ENCODE measurements at regions not wholly inside any gene's neighbourhood (a gene's known extent, or its start where the extent isn't known, plus 50 kb on each side); places are given as distances from the start of the nearest gene placed in this dataset.
A peak's percentile ranks its signal among the peaks of the same experiment; 100 is the strongest.
"Not testable (repeated sequence)": the region's sequence is repeated elsewhere in the genome, so short reads cannot be mapped to it uniquely, and the experiment has no call there.

DNA sequence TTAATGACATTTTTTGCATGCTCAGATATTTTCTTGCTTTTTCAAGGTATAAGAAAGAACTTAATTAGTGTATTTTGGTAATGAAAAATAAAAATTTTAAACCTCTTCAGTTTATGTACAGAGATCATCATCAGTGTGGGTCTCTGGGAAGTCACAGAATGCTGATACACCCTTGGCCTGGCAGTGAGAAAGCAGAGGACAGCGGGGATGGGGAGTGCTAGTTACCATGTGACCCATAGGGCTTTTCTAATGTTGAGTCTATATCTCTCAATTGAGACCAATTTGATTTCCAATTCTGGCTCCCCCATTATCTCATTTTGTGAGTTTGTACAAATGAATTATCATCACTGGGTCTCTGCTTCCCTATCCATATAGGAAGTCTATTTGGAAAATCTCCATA lies 305.7 kb downstream of the CYRIA start:
- no peak for FAIRE-seq

DNA sequence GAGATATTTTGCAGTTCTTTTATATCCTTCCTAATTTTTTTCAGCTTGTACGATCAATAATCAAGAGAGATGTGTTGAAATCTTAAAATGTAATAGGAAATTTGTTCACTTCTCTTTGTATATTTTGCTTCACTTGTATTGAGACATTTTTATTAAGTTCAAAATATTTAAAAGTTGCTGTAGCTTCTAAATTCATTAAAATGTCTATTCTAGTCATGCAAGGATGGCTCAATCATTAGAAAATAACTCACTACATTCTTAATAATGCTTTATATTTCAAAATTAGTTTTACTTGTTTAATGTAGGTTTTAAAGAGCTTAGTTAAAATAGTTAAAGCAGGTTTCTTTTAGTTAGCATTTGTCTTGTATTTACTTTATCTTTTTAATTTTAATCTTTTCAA lies 308.4 kb downstream of the CYRIA start:
- peak; percentile 33 for FAIRE-seq

DNA sequence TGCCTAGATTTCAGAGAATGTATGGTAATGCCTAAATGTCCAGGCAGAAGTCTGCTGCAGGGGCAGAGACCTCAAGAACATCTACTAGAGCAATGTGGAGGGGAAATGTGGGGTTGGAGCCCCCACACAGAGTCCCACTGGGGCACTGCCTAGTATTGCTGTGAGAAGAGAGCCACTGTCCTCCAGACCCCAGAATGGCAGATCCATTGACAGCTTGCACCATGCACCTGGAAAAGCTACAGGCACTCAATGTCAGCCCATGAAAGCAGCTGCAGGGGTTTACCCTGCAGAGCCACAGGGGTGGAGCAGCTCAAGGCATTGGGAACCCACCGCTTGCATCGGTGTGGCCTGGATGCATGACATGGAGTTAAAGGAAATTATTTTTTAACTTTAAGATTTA lies 314.1 kb downstream of the CYRIA start:
- FAIRE-seq = no peak

- FAIRE-seq = no peak
These were observed 314.5 kb downstream of the CYRIA start for GRCh38 chr2:16351137-16351536.

- FAIRE-seq = no peak
These were observed 315.4 kb downstream of the CYRIA start for GRCh38 chr2:16350211-16350610.

GRCh38 chr2:16349811-16350210 lies 315.8 kb downstream of the CYRIA start:
- no peak for FAIRE-seq

DNA sequence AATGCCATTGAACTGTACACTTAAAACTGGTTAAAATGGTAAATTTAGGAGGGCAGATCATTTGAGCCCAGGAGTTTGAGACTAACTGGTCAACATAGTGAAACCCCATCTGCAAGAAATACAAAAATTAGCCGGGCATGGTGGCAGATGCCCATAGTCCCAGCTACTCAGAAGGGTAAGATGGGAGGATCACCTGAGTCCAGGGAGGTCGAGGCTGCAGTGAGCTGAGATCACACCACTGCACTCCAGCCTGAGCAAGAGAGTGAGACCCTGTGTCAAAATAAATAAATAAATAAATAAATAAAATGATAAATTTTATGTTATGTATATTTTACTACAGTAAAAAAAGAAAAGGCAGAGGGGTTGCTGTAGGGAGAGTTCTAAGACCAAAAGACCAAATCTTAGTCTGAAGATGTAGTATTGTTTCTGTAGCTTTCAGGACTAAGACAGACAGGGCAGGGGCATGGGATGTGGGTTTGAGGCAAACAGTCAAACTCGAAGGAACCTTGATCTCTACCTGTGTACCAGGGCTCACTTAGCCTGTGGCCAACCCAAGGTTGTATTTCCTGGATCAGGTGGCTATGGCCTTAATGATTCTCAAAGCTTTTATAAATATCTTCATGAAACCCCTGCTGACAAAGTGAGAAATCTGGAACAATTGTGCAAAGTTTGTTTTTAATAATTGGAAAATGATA lies 316.7 kb downstream of the CYRIA start:
- no peak for FAIRE-seq

DNA sequence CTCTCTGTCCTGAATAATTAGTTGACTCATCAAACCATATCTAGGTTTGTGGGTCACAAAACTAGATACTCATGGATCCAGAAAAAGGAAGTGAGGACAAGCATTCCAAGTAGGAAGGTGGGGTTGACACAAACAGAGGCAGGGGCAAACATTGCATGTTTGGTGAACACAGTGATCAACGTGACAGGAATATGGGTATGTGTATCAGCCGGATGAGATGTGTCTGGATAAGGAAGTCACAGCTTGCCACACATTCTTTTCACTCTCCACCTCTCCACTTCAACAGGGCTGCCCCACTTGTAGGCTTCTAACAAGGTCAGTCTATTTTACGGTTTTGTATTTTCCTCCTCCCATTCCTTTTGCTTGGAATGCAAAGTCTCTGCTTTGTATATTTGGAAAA lies 319.0 kb downstream of the CYRIA start:
- no peak for FAIRE-seq

- not testable (repeated sequence) for FAIRE-seq
These were observed 320.4 kb downstream of the CYRIA start for GRCh38 chr2:16345231-16345630.

DNA sequence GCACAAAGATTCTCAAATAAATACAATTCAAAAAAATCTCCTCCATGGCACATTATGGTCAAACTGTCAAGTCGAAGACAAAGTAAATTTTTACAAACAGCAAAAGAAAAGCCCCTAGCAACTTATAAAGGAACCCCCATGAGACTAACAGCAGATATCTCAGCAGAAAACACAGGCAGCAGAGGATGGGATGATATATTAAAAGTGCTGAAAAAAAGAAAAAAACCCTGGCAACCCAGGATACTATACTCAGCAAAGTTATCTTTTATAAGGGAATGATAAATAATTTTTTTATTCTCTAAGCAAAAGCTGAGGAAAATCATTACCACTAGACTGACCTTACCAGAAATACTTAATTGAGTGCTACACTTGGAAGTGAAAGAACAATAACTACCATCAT lies 326.4 kb downstream of the CYRIA start:
- FAIRE-seq = no peak

- FAIRE-seq = no peak
These were observed 327.6 kb downstream of the CYRIA start for GRCh38 chr2:16338026-16338425.

- no peak for FAIRE-seq
These were observed 328.7 kb downstream of the CYRIA start for GRCh38 chr2:16336916-16337315.

DNA sequence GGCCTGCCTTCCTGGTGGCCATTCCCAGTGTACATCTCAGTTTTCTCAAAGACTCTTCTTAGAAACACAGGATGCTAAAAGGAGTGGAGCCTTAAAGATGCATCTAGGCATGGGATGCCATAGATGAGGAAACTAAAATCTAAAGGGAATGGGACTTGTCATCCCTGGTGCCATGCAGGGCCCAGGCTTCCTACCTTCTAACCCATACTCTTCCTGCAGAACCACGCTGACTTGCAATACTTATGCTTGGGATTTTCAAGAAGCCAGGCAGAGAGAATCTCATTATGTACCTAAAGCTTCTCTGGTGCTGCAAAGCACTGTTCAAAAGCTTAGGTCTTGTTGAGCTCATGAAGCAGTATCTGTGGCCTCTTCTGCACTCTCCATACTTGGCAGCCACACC lies 329.1 kb downstream of the CYRIA start:
- no peak for FAIRE-seq

- no peak for FAIRE-seq
These were observed 329.7 kb downstream of the CYRIA start for GRCh38 chr2:16335947-16336346.

- no peak for FAIRE-seq
These were observed 330.1 kb downstream of the CYRIA start for GRCh38 chr2:16335604-16335930.

- FAIRE-seq = no peak
These were observed 330.6 kb downstream of the CYRIA start for GRCh38 chr2:16334886-16335603.

GRCh38 chr2:16334366-16334765 lies 331.3 kb downstream of the CYRIA start:
- no peak for FAIRE-seq

DNA sequence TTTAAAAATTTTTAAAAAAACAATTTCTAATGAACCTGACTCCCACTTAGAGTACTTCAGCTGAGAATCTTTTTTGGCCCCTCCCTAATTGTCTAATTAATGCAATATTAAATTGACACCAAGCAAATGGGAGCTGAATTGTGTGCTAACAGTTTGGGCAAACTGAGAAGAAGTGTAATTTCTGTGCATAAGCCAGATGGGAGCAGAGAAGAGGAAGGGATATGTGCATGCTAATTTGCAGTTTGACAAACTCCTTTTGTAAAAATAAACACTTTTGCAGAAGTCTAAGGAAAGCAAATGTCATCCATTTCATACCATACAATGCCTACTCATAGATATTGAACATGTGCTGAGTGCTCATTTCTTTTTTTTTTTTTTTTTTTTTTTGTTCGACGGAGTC lies 332.0 kb downstream of the CYRIA start:
- FAIRE-seq = no peak

DNA sequence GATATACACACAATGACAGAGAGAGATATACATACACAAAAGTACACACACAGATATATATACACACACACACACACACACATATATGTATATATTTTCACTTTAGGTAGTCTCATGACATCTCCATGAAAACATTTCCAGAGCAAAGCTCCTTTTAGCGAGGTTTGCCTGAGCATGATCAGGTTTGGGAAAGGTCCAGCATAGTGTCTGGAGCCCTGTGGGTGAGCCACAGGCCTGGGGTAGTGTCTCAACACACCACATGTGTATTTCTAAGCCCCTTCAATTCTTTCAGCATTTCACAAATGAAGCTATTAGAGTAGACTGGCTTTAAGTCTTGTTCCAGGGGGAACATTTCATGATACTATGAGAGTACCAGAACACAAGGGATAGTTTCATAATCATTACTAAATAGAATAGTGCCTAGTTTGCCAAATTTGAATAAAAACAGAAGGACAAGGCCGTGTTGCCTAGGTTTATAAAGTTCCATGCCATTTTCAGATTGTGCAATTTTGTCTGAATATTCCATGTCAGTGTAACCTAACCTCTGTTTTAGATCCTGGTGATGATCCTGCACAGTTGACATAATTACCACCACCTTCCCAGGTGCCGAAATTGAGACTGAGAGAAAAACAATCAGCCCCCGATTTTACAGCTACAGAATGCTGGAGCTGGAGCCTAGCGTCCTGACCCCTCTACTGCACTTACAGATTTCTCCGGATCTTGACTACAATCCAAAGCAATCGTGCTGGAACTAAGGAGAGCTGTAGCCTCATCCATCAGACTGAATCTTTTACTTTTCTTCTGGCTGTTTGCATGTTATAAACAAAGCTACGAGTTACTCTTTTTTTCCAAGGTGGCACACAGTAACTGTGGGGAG lies 332.7 kb downstream of the CYRIA start:
- FAIRE-seq = no peak

DNA sequence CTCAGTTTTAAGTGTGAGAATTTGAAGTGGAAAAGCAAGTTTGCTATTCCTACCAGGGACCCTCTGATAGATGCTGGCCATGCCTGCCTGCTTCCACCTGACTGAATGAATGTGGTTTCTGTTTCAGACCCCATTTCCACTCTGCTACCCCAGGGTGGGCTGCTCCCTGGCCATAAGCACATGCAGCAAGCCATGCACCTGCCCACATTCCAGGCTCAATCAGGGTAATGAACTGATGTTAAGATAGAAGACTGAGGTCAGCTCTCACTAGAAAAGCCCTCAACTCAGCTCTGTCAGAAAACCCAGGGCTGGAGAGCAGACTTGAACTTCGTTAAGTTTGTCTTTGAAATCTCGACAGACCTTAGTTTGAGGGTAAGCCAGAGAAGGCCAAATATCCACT lies 333.9 kb downstream of the CYRIA start:
- no peak for FAIRE-seq

DNA sequence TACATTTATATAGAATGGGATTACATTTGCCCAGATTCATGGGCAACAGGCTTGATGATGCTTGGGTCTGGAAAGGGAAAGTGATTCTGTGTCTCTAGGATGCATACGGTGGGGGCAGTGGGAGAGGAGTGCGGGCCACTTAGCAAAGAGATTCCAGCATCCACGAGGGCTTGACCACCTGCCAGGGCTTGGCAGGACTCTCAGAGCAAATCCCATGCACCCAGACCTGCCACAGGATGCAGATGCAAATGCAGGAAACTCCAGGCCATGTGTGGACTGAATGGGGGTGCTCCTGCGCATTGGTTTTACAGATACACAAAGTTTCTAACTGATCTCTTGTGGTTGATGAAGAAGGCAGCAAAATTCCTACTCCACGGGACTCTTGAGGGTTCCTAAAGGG lies 334.7 kb downstream of the CYRIA start:
- FAIRE-seq = no peak

DNA sequence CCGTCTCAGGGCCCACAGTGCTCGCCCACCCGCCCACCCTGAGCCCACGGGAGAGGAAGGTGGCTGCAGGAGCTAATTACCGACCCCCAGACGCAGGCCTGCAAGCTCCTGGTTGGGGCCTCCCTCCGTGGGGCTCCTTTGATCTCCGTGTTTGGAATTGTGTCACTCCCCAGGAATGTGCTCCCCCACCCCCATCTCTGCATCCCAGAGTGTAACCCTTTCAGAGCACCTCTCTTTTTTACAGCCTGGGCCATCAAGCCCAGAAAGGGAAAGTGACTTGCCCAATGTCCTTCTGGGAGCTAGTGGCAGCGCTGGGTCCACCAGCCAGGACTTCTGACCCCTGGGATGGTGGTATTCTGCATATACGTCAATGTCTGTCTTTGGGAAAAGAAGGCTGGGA lies 335.1 kb downstream of the CYRIA start:
- no peak for FAIRE-seq

DNA sequence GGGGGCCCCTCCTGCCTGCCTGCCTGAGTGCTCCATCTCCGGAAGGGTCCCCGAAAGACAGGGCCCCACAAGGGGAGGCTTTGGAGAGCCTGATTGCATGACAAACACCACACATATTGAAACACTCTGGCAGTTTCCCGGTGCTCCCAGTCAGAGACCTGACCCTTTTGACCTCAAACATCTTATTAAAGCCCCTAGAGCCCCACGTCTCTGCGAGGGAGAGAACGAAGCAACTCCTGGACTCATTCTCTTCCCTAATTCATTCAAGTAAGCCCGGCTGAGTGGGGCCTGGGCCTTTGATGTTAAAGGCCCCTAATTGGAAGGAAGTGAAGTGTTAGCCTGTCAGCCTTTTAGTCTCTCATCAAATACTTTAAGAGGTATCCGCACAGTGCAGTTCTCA lies 335.6 kb downstream of the CYRIA start:
- no peak for FAIRE-seq

GRCh38 chr2:16329421-16329820 lies 336.2 kb downstream of the CYRIA start:
- FAIRE-seq = no peak
